ENCODE measurements at regions not wholly inside any gene's neighbourhood (a gene's known extent, or its start where the extent isn't known, plus 50 kb on each side); places are given as distances from the start of the nearest gene placed in this dataset.

GRCh38 chr7:155181768-155182167 lies 111.6 kb downstream of the HTR5A start:
- DNase-seq (ENCODE audit: low read depth) = no peak

- DNase-seq (ENCODE audit: low read depth) = no peak
Observed at GRCh38 chr7:155182406-155182970, 112.4 kb downstream of the HTR5A start.

- no peak for DNase-seq (ENCODE audit: low read depth)
Observed at GRCh38 chr7:155183655-155184054, 113.5 kb downstream of the HTR5A start.

DNA sequence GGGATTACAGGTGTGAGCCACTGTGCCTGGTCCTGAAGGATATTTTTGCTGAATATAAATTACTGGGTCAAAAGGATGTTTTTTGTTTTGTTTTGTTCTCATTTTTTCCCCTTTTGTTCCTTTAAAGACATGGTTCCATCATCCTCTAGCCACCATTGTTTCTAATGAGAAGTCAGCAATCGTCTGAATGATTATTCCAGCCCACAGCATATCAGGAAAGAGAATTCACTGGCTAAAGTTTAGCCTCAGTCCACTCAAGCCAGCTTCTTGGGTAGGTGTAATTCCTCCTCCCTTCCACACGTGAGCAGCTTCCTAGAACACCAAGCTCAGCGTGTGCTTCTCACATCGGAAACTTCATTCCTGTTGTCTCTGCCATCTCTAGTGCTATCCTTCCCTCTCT lies 112.8 kb upstream of the INSIG1 start:
- no peak for DNase-seq (ENCODE audit: low read depth)

GRCh38 chr7:155187061-155187785 lies 110.5 kb upstream of the INSIG1 start:
- DNase-seq (ENCODE audit: low read depth) = no peak

- DNase-seq (ENCODE audit: low read depth) = no peak
Observed at GRCh38 chr7:155188357-155188756, 109.3 kb upstream of the INSIG1 start.

DNA sequence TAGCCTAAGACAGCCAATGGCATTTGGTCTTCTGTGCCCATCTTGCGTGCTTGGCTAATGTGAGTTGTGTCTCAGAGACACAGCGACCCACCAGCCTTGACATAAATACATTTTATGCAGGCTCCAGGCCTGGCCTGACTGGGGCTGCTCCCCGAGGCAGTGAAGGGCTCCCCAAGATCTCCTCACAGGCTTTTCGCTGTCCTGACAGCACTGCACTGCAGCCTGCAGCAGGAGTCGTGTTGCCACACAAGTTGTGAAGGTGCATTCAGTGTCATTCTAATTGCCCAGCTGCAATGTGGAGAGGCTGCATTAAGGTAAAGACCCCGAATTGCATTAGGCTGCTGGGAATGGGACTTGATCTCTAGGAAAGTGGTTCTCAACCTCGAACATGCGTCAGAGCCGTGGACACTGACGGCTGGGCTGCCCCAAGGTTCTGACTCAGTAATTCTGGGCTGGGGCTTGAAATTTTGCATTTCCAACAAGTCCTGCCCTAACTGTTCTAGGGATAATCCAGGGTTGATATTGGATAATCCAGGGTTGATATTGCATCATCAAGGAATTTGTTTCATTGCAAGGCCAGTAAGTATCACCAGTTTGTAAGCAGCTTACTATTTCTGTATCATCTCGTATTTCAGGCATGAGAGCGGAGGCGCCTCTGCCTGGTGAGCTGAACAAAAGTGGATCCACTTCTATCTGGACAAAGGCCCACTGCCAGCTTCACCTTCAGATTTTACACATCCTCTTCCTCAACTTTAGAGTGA lies 108.7 kb upstream of the INSIG1 start:
- DNase-seq (ENCODE audit: low read depth) = no peak

GRCh38 chr7:155189590-155189989 lies 108.1 kb upstream of the INSIG1 start:
- no peak for DNase-seq (ENCODE audit: low read depth)

DNA sequence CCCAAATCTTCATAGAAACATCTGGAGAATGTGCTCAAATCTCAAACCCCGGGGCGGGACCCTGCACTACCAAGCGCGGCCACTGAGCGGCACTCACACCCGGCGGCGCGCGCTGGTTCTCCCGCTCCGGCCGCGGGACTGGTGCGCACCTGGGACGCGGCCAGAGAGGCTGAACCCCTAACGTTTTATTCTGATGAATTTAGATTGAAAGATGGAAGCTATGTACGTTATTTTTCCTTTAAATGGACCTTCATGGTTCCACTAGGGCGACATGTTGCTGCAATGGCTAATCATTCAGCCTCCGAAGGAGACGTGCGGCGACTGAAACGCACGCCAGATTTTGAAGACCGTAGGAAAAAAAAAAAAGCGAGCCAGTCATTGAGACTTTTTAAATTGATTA lies 107.0 kb upstream of the INSIG1 start:
- peak; percentile 62 for DNase-seq (ENCODE audit: low read depth)

DNA sequence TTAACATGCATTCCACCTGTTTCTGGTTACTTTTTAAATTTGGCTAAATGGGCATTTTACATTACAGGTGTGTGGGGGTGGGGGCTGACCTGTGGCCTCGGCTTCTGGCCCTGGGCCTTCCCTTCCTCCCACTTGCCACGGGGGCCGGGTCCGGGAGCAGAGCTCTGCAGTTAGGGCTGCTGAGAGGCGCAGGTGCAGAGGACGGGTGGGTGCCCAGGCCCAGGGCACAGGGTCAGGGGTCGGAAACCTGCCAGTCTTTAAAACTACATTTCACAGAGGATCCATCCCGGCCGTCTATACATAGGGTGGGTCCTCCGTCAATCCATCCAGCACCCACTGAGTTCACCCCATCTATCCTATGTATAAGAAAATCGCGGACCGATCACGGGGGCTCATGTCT lies 106.5 kb upstream of the INSIG1 start:
- DNase-seq (ENCODE audit: low read depth) = no peak

DNA sequence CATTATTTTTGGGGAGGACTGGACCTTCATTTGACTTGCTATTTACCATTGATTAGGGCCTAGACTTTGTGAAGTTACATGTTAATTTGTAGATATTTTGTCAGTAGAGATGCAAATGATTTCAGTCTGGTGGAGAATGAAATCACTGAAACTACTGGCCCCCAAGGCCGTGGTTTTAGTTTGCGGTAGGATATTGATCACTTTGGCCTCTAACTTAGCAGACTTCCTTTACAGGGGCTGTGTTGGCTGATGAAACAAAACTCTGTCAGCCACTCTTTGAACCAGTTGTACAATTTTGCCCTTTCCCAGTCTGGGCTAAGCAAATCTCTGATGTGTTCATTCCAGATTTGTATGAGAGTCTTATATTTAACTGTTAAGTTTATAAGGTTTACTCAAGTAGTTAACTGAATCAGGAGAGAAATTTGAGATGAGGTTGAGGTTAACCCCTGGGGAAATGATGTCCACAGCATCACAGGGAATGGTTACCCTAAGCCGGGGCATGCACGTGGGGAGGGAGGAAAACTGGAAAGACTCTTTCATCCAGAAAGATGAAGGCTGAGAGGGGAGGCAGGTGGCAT lies 105.7 kb upstream of the INSIG1 start:
- DNase-seq (ENCODE audit: low read depth) = no peak

DNA sequence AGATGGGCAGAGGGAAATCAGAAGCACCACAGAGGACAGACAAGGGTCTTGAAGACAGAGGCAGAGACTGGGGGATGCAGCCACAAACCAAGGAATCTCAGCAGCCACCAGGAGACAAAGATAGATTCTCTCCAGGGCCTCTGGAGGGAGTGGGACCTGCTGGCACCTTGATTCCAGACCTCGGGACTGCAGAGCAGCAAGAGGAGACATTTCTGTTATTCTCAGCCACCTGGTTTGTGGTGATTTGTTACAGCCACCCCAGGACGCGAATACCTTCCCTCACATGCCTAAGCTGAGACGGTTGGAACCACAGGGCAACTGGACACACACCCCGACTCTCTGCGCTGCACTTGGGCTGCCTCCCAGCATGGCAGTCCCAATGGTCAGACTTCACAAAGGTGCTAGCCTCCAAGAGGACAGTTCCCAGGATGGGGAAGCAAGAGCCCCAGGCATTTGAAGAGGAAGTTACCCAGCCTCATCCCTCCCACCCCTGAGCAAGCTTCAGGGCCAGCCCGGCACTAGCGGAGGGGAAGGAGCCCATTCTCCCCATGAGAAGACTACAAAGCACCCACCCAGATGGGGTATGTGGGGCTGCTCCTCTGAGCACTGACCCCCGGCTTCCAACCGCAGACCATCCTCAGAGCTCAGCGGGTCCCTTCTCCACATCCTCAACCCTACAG lies 104.6 kb upstream of the INSIG1 start:
- DNase-seq (ENCODE audit: low read depth) = no peak

DNA sequence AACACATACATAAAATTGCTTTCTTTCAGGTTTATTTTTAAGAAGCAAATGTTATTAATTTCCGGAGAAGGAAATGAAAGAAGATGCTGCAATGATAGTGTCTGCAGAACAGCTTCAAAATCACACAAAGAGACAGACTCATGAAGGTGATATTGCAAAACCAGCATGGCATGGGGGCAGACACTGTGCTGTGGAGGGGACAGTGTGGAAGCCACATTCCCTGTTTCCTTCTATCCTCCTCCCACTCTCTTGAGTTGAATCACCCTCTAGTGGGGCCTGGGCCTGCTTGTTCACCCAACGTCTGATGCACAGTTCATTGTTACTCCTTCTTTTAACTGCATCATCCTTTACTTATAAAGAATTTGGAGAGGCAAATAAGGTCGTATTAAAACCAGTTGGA lies 104.0 kb upstream of the INSIG1 start:
- DNase-seq (ENCODE audit: low read depth) = no peak

DNA sequence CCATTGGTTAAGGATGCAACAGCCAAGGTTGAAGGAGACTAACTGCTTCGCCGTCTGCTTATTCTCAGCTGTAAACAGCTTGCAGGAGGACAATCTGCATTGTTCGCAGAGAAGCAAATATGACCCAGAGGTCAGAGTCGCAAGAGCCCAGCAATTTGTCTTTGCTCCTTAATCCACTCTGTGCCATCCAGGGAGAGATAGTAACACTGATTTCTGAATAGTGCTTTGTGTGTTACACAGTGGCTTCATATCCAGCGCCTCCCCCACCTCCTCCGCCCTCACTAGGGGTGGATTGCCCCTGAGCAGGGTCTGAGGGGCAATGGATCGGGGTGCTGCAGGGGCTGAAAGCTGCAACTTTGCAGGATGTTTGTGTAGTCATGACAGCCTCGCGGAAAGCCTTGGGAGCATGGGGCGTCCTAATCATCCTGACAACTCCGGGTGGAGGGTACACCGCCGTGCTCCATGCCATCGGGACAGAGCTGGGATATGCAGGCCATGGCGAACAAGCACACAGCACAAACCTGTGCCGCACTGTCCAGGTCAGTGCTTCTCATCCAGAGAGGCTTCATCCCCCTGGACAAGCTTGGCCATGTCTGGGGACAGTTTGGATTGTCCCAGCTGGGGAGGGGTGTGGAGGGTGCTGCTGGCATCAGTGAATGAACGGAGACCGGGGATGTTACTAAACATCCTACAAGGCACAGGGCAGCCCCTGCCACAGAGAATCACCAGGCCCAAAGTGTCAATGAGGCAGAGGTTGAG lies 103.1 kb upstream of the INSIG1 start:
- DNase-seq (ENCODE audit: low read depth) = no peak

DNA sequence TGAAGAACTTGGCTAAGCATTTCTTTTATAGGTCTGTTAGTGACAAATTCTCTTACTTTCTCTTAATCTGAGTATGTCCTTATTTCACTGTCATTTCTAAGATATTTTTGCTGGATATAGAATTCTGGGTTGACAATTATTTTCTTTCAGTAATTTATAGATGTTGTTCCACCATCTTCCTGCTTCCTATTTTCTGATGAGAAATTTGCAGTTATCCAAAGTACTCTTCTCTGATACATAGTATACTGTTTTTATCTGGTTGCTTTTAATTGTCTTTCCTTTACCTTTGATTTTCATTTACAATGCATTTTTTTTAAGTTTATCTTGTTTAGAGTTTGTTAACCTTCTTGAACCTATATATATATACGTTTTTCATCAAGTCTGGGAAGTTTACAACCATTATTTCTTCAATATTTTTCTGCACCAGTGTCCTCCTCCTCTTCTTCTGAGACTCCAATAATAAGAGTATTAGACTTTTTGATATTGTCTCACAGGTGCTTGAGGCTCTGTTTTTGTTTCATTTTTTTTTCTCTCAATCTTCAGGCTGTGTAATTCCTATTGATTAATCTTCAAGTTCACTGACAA lies 101.6 kb upstream of the INSIG1 start:
- DNase-seq (ENCODE audit: low read depth) = no peak

DNA sequence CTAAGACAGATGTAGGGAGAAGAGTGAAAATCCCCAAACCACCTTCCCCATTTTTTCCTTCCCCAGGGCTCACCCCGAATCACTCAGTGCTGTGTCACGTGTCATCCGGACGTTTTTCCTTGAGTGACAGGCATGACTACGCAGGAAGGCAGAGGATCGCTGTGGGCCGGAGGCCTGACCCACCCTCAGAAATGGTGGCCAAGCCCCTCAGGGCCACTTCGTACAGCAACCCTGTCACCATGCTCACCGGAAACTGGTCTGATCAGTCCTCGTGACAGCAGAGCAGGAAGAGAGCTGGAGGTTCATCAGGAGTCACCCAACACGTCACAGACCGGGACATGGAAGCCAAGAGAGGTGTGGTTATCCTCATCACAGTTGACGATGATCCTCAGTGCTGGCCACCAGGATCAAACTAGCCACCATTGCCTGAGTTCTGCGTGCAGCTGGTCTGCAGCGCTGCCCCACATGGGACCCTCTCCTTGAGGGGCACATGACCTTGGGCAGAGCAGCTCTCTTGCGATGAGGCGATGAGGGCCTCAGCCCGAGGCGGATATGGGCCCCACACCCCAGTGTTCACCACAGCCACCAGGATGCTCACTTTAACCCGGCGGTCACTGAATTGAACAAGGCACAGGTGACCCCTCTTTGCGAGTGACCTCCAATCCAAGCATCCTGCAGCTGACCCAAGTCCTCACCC lies 99.3 kb upstream of the INSIG1 start:
- DNase-seq (ENCODE audit: low read depth) = no peak

- no peak for DNase-seq (ENCODE audit: low read depth)
Observed at GRCh38 chr7:155198901-155199845, 98.5 kb upstream of the INSIG1 start.

- no peak for DNase-seq (ENCODE audit: low read depth)
Observed at GRCh38 chr7:155201325-155202087, 96.2 kb upstream of the INSIG1 start.

All from stimulated activated CD8-positive, alpha-beta memory T cell treated with anti-CD3 and anti-CD28 coated beads, Interleukin-7, amount 100 ng/mL, for 24 hours (primary cell).